ENCODE measurements at regions not wholly inside any gene's neighbourhood (a gene's known extent, or its start where the extent isn't known, plus 50 kb on each side); places are given as distances from the start of the nearest gene placed in this dataset.

GRCh38 chr17:55668312-55668920 is 54.2 kb downstream of the TMEM100 start:
- no peak for DNase-seq

DNA sequence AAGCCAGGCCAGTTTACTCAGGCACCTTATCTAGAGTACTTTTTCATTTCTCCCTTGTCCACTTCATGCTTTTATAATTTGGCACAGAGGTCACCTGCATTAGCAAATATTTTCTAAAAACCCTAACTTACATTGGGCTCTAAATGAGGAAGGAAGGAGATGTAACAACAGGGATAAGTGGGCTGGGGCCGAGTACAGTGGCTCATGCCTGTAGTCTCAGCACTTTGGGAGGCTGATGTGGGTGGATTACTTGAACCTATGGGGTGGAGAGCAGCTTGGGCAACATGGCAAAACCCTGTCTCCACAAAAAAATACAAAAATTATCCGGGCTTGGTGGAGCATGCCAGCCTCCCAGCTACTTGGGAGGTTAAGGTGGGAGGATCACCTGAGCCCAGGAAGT is 55.9 kb downstream of the TMEM100 start:
- DNase-seq, result no peak

- no peak for DNase-seq
These were observed 58.4 kb downstream of the TMEM100 start for GRCh38 chr17:55664287-55664686.

DNA sequence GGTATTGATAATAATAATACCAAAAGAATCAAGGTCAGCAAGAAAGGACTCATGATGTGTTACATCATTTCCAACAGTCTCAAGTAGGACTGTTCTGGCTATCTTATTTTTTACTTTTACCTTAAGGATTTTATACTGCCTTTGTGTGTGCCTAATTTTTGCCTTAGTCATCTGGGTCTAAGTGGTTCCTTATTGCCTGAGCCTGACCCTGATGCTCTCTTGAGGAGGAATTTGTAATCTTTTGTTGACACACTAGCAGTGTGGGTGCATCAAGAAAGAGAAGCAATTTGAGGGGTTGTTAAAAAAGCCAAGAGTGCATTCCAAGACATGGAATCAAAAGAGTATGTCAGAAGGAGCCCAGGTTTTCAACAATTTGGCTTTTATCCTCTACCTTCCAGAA is 59.3 kb downstream of the TMEM100 start:
- DNase-seq, result no peak

DNA sequence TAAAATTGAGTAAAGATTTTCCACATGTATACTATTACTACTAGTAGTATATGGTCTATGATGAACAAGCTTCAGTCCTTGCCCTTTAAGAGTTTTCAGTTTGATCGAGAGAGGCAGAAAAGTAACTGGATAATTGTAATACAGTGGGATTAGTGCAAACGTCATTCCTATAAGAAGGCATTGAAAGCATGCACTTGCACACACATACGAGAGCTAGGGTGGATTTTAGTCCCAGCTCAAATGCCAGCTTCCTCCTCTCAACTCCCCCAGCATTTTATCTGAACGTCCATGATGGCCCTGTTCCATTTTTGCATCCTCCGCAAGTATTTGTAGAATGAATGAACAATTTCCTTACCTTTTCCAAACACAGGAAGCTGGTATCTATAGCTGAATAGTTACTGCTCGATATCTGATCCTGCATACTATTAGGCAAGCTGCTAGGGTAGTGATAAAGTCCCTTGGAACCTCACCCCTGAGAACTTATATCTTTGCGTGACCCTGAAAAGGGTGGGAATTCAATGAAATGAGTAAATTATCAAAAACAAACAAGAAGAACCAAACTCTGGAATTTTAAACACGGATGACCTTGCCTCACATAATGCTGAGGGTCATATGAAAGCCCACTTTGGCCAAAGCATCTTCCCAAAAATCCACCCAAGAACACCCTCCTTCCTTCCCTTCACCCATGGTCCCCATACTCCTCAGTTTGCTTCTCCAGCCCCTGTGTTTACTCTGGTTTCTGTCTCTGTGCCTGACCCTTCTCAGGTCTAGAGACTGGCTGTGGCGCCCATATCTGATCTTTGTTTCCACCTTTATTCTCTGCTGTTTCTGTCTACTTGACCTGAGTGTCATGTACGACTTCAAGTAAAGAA is 60.5 kb downstream of the TMEM100 start:
- DNase-seq, result no peak

- no peak for DNase-seq
These were observed 61.4 kb downstream of the TMEM100 start for GRCh38 chr17:55661256-55661758.

DNA sequence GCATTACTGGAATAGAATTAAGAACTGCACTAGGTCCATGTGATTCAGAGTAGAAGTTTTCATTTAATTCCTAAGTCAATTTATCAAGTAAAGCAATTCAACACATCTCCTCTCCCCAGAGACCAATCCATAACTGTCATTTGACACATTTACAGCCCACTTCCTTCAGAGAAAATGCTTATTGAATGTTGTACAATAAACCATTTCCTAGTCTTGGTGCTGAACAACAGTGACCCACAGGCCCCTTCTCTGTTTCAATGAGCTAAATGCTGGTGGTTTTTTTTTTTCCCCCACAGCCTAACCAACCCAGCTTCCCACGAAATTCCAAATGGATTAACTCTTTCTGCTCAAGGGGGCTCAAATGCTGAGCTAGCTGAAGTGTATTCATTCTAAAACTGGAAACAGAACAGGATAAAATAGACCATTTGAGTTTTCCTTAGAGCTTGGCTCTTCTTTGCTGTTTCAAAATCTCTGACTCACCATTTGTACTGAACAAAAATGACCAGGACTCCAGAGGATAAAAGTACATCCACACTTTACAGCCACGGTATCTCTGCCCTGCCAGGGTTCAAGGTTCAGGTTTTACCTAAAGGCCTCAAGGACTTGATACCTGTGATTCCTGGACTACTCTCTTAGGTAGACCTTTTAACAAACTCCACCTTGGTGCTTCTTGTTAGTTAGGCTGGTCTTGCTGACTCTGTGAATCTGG is 62.3 kb downstream of the TMEM100 start:
- peak; percentile 32 for DNase-seq

DNA sequence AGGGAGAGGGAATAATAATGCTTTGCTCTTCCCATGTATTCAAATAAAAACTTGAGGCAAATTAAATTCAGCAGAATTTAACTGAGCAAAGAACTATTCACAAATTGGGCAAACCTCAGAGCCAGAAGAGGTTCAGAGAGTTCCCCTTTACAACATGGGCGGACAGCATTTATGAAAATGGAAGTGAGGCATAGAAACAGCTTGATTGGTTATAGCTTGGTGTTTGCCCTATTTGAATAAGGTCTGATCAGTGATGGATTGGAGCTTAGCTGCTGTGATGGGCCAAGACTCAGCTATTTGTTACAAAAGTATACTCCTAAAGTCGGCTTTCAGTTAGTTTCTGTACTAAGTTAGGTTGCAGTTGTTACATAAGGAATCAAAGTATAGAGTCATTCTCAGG is 63.0 kb downstream of the TMEM100 start:
- no peak for DNase-seq

GRCh38 chr17:55655777-55656176 is 66.9 kb downstream of the TMEM100 start:
- no peak for DNase-seq

DNA sequence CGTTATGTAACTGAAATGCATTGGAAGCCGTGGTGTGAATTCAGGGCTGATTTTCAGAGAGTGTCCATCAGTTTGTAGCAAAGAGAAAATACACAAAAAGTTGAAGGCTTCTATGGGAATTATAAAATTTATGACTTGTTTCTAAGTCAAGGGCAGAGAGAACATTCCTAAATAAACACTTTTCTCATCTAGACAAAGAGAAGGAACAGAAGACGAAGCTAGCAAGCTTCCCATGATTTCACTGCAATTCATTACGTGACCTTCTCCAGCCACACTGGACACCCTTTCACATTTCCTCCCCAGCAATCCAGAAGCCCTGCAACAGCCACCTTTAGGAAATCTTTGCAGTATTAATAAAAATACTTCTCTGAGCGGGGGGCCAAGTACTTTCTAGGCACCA is 67.8 kb downstream of the TMEM100 start:
- no peak for DNase-seq

- no peak for DNase-seq
These were observed 68.6 kb downstream of the TMEM100 start for GRCh38 chr17:55654022-55654421.

DNA sequence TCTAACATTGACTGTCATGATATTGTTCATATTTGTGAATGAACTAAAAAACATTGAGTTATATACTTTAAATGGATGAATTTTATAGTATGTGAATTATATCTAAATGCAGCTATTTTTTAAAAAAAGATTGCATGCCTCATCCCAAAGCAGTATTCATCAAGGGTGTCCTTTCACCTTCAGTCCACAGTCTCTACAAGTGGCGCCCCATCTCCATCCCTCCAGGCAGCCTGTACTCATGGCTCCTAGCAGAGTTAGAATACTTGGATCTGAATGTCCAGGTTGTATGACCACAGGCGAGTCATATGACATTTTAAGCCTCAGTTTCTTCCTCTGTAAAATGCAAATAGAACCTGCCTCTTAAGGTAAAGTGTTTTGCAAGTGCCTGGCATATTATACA is 69.8 kb downstream of the TMEM100 start:
- no peak for DNase-seq

GRCh38 chr17:55652114-55652823 is 70.4 kb downstream of the TMEM100 start:
- DNase-seq, result no peak

- no peak for DNase-seq
These were observed 72.6 kb downstream of the TMEM100 start for GRCh38 chr17:55649957-55650597.

- DNase-seq, result no peak
These were observed 74.6 kb downstream of the TMEM100 start for GRCh38 chr17:55648086-55648485.

DNA sequence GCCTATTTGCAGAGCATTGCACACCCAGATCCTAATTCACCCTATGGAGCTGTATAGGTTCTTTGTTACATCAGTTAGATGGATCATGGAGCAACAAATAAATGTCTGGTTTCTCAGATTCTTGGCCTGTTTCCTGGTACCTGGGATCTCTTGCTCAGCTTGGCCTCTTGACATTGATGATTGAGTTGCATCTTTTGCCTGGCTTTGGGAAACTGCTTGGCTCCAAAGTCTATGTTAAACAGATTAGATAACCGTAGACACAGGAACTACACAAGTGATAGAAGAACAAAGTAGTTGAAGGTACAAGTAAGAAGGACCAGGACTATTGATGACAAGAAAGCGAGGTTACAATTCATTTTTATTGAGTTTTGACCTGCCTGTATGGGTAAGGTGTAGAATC is 77.3 kb downstream of the TMEM100 start:
- DNase-seq, result no peak

DNA sequence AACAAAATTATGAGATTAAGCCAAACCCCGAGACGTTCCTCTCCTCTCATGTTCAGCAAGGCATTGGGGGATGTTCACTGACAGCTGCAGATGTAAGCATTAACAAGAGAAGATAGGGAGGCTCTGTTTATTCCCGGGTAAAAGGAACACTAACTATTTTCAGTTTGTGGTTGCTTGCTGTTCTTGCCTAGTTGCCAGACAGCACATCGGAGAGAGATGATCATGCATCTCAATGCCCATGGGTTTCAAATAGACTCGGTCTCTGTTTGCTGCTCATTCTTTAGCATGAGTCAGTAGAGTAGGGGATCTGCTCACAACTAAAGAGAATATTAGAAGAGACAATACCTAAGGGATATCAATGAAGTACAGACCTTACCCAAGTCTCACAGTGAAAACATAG is 78.3 kb downstream of the TMEM100 start:
- no peak for DNase-seq

DNA sequence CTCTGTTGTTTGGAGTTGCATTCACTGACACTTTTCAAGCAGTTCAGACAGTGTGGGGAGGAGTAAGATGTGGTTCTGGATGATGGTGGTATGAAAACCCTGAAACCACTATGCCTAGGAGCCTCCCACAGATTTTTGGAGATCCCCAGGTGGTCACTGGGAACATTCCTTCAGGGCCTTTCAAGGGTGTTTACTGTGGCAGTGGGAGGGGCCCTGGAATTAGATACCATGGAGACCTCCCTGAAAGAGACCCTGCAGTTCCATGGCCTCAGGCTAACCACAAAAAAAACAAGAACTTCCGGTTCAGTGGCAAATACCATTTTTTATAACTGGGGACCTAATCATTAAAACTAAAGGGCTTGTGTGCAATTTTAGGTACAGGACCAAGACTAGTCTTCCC is 79.9 kb downstream of the TMEM100 start:
- DNase-seq, result no peak

GRCh38 chr17:55641676-55642081 is 81.0 kb downstream of the TMEM100 start:
- peak; percentile 52 for DNase-seq

DNA sequence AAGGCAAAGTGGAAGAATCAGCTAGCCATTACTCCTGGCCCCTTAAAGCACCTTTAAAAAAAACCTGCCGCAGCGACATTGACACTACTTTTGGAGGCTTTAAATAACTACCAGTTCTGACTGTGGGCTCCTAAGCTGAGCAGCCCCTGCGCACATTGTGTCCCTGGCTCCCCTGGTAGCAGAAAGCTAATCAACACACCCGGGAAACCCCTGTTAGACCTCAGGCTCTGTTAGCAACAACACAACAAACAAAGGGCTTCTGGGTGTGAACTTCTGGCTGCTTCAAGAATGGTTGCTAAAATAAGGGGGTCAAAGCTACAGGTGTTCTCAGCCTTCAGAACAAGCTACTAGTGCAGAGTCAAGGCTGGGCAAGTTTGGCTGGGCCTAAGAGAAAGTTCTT is 83.6 kb downstream of the TMEM100 start:
- DNase-seq, result no peak

GRCh38 chr17:55635253-55635914 is 87.3 kb downstream of the TMEM100 start:
- DNase-seq, result peak; percentile 56

Data from right kidney (tissue), 1 donor.